ENCODE measurements at regions not wholly inside any gene's neighbourhood (a gene's known extent, or its start where the extent isn't known, plus 50 kb on each side); places are given as distances from the start of the nearest gene placed in this dataset.

- TF ChIP-seq CTCF (IDR thresholded peaks at IDR 0.05; ENCODE audit: borderline replicate concordance, extremely low read depth, low read length, poor library complexity, severe bottlenecking) (no peak), EZH2 (IDR thresholded peaks at IDR 0.05; ENCODE audit: borderline replicate concordance, low read depth, low read length, severe bottlenecking) (no peak)
These were observed 99.9 kb upstream of the LINC00305 start for GRCh38 chr18:64248836-64249235.

Measured in DND-41 (cell line).